Breast epithelium (tissue), 3 donors: ENCODE measurements at regions not wholly inside any gene's neighbourhood (a gene's known extent, or its start where the extent isn't known, plus 50 kb on each side); places are given as distances from the start of the nearest gene placed in this dataset.

Experiments used
- CTCF ChIP-seq, 3 donors: fragments of 450-650 bp; IDR thresholded peaks; one replicate each; pipeline ENCODE4 v1.5.1; 2016 to 2017; ENCODE audit warnings: antibody characterized with exemption in 3 of 3, mild to moderate bottlenecking in 3 of 3, moderate library complexity in 3 of 3
- POLR2A ChIP-seq: fragments of 450-650 bp; IDR thresholded peaks from one replicate; pipeline ENCODE4 v1.6.1; 2016; ENCODE audit warnings: antibody characterized with exemption, mild to moderate bottlenecking, moderate library complexity
- POLR2AphosphoS5 ChIP-seq, 3 donors: sonication (generic); formaldehyde crosslinking; IDR thresholded peaks; one replicate each; pipeline ENCODE4 v1.6.1; 2017; ENCODE audit warnings: antibody characterized with exemption in 3 of 3

DNA sequence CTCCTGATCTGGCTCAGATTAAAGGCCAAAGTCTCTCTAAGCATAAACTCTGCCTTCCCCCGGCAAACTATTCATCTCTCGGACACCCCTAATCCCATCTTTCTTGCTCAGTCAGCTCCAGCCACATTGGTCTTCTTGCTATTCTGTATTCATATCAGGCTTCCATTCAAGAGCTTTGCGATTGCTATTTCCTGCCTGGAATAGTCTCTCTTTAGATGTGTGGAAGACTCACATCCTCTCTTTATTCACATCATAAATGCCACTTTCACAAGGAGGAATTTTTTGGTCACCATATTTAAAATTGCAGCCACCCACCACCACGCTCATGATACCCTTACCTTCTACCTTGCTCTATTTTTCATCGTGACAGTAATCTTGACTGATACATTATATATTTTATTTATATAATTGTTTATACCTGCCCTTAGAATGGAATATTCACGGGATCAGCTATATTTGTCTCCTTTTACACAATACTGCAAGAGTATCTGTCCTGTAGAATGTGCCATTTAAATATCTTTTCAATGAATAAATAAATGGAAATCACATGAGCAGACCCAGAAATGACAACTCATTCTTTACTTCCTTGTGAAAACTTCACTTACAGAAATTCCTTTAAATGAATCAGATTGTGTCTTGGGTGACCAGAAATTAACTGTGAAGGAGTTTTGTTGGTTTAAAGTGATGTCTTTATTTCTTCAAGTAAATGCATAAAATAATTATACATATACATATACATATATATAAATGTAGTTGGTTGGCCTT lies 780.6 kb upstream of the FLRT2 start:
- no peak for TF ChIP-seq POLR2AphosphoS5 (IDR thresholded peaks at IDR 0.05)
- TF ChIP-seq CTCF (IDR thresholded peaks at IDR 0.05), result no peak
- TF ChIP-seq POLR2A, result no peak
